Adrenal gland (tissue), 9 donors: ENCODE measurements at regions not wholly inside any gene's neighbourhood (a gene's known extent, or its start where the extent isn't known, plus 50 kb on each side); places are given as distances from the start of the nearest gene placed in this dataset.

Experiments
- DNase-seq, 7 donors: peaks; one replicate each; pipeline ENCODE4 v3.0.0-alpha.2; 2019 to 2020
- H3K27ac ChIP-seq, 5 donors: fragments of 200-600 bp; sonication (generic) in 4 of 5; 1 replicate in 3 of 5; 2 replicates in 2 of 5; pipeline versions ENCODE4 v1.5.1 to v1.8.0; 2016 to 2020; ENCODE audit warnings: mild to moderate bottlenecking in 1 of 5
- H3K27me3 ChIP-seq: fragments of 200-600 bp; 2 replicates; pipeline ENCODE4 v1.8.0; 2021
- H3K36me3 ChIP-seq, 2 donors: fragments of 200-600 bp; replicated peaks in 1 of 2; 1 replicate in 1 of 2; 2 replicates in 1 of 2; pipeline versions ENCODE4 v1.5.1 to v1.8.0; 2018 to 2022
- H3K4me1 ChIP-seq, 2 donors: fragments of 200-600 bp; replicated peaks in 1 of 2; 1 replicate in 1 of 2; 2 replicates in 1 of 2; pipeline versions ENCODE4 v1.5.1 to v1.8.0; 2018 to 2021
- H3K4me3 ChIP-seq, 4 donors: fragments of 200-600 bp; sonication (generic) in 3 of 4; one replicate each; pipeline ENCODE4 v1.5.1; 2016 to 2018
- H3K9me3 ChIP-seq, 3 donors: fragments of 200-600 bp; sonication (generic) in 1 of 3; replicated peaks in 1 of 3; 1 replicate in 2 of 3; 2 replicates in 1 of 3; pipeline versions ENCODE4 v1.5.1 to v1.8.0; 2016 to 2021
- CTCF ChIP-seq, 6 experiments: fragments of 450-650 bp in 4 of 6; fragments of 200-600 bp in 2 of 6; sonication (generic) in 1 of 6; IDR thresholded peaks; 1 replicate in 5 of 6; 2 replicates in 1 of 6; pipeline versions ENCODE4 v1.5.1 to v1.8.0; 2016 to 2021; ENCODE audit warnings: antibody characterized with exemption in 6 of 6, mild to moderate bottlenecking in 2 of 6, moderate library complexity in 1 of 6
- POLR2A ChIP-seq, 2 donors: fragments of 450-650 bp; IDR thresholded peaks; one replicate each; pipeline ENCODE4 v1.6.1; 2017; ENCODE audit warnings: antibody characterized with exemption in 2 of 2, mild to moderate bottlenecking in 2 of 2, moderate library complexity in 1 of 2
- WGBS, 4 donors: extraction: QIAGEN DNeasy Blood & Tissue Kit in 2 of 4; methylation state at CpG; one replicate each; pipeline versions ENCODE4 v1.1.5 to v1.1.7; 2013 to 2017; 5-methylcytosine and 5-hydroxymethylcytosine counted together
- intact Hi-C, 2 donors: fragments of 100-400 bp; cut with DNase I; formaldehyde crosslinking; loops; one replicate each; pipeline versions ENCODE4 v1.14.1 to v1.15.0; 2022 to 2023
- donor health status: healthy with polysubstance abuse.
- donor health status: Bipolar disorder and iron deficiency.
- donor health status: DM: yes; HTN: yes; CAD: no.
- donor health status: DM: no; HTN: no; CAD: no.
- donor health status: DM: no; HTN: no; CAD: no.

- no peak for DNase-seq
- Histone ChIP-seq H3K27me3 (no peaks in the 10 kb centered on the region), H3K9me3 (no peaks in the 10 kb centered on the region), H3K27ac (no peak overlapping the region), H3K4me1 (no peaks in the 10 kb centered on the region), H3K36me3 (no peaks in the 10 kb centered on the region), H3K4me3 (no peak overlapping the region)
- intact Hi-C loops: no loop called here
- TF ChIP-seq POLR2A (IDR thresholded peaks at IDR 0.05): no peak
- 62 to 65% (median 63%) methylated on average over 5 of the region's 5 CpGs for WGBS, 4 donors
Measured at GRCh38 chr7:119515214-119515613, 757.8 kb upstream of the KCND2 start.

GRCh38 chr7:119515962-119516361, 757.0 kb upstream of the KCND2 start:
- DNase-seq: no peak
- H3K4me3 ChIP-seq: no peak overlapping the region
- no peak overlapping the region for H3K27ac ChIP-seq
- no peaks in the 10 kb centered on the region for H3K4me1 ChIP-seq
- 53 to 61% (median 58%) methylated on average over 3 of the region's 3 CpGs for WGBS, 4 donors
- no peaks in the 10 kb centered on the region for H3K9me3 ChIP-seq
- H3K27me3 ChIP-seq: no peaks in the 10 kb centered on the region
- intact Hi-C loops: no loop called here
- H3K36me3 ChIP-seq: no peaks in the 10 kb centered on the region
- TF ChIP-seq CTCF (IDR thresholded peaks at IDR 0.05): no peak
- TF ChIP-seq POLR2A (IDR thresholded peaks at IDR 0.05): no peak

GRCh38 chr7:119522263-119522662, 750.7 kb upstream of the KCND2 start:
- Histone ChIP-seq H3K36me3 (no peaks in the 10 kb centered on the region), H3K27me3 (no peaks in the 10 kb centered on the region), H3K27ac (no peak overlapping the region), H3K9me3 (no peaks in the 10 kb centered on the region), H3K4me1 (no peaks in the 10 kb centered on the region), H3K4me3 (no peak overlapping the region)
- intact Hi-C loops: no loop called here
- TF ChIP-seq CTCF (IDR thresholded peaks at IDR 0.05): no peak
- no peak for TF ChIP-seq POLR2A (IDR thresholded peaks at IDR 0.05)
- 81 to 92% (median 87%) methylated on average over 1 of the region's 1 CpG for WGBS, 4 donors
- no peak for DNase-seq

GRCh38 chr7:119522698-119523097, 750.3 kb upstream of the KCND2 start:
- intact Hi-C loops: no loop called here
- H3K9me3 ChIP-seq: no peaks in the 10 kb centered on the region
- no peaks in the 10 kb centered on the region for H3K27me3 ChIP-seq
- TF ChIP-seq POLR2A (IDR thresholded peaks at IDR 0.05) (no peak), CTCF (IDR thresholded peaks at IDR 0.05) (no peak)
- no peak overlapping the region for H3K27ac ChIP-seq
- 86 to 92% (median 88%) methylated on average over 6 of the region's 6 CpGs for WGBS, 4 donors
- H3K4me1 ChIP-seq: no peaks in the 10 kb centered on the region
- no peak for DNase-seq
- no peak overlapping the region for H3K4me3 ChIP-seq
- no peaks in the 10 kb centered on the region for H3K36me3 ChIP-seq

- Histone ChIP-seq H3K36me3 (no peaks in the 10 kb centered on the region), H3K27me3 (no peaks in the 10 kb centered on the region), H3K4me1 (no peaks in the 10 kb centered on the region), H3K9me3 (peaks cover 0 to 4% (median 0%) of the 10 kb centered on the region in 3 donors), H3K4me3 (no peak overlapping the region), H3K27ac (no peak overlapping the region)
- intact Hi-C loops: no loop called here
- no peak for DNase-seq
- TF ChIP-seq CTCF (IDR thresholded peaks at IDR 0.05) (no peak), POLR2A (IDR thresholded peaks at IDR 0.05) (no peak)
Measured at GRCh38 chr7:119545118-119545517, 727.9 kb upstream of the KCND2 start.
